Liver (tissue), 8 donors: ENCODE measurements at regions not wholly inside any gene's neighbourhood (a gene's known extent, or its start where the extent isn't known, plus 50 kb on each side); places are given as distances from the start of the nearest gene placed in this dataset.

Source experiments
- DNase-seq: peaks from one replicate; pipeline ENCODE4 v3.0.0-alpha.2; 2017; ENCODE audit warnings: low spot score
- H3K27ac ChIP-seq, 2 donors: one replicate each; pipeline ENCODE4 v1.7.0; 2013; ENCODE audit warnings: inconsistent platforms in 2 of 2, low read length in 2 of 2, control low read depth in 1 of 2, low read depth in 1 of 2, mild to moderate bottlenecking in 1 of 2
- H3K27me3 ChIP-seq, 4 donors: one replicate each; pipeline versions ENCODE4 v1.6.1 to v1.7.0; 2013; ENCODE audit warnings: low read length in 3 of 4, inconsistent platforms in 1 of 4, mild to moderate bottlenecking in 1 of 4, moderate library complexity in 1 of 4; ENCODE audit not compliant: control insufficient read depth in 4 of 4, insufficient read depth in 4 of 4
- H3K36me3 ChIP-seq, 4 donors: one replicate each; pipeline versions ENCODE4 v1.6.1 to v1.7.0; 2013; ENCODE audit warnings: low read length in 3 of 4, mild to moderate bottlenecking in 3 of 4, low read depth in 1 of 4, moderate library complexity in 1 of 4; ENCODE audit not compliant: control insufficient read depth in 4 of 4, insufficient read depth in 3 of 4
- H3K4me1 ChIP-seq, 4 donors: one replicate each; pipeline versions ENCODE4 v1.6.1 to v1.7.0; 2013; ENCODE audit warnings: low read length in 3 of 4, mild to moderate bottlenecking in 3 of 4, moderate library complexity in 1 of 4; ENCODE audit not compliant: control insufficient read depth in 4 of 4, insufficient read depth in 4 of 4
- H3K4me3 ChIP-seq, 3 donors: one replicate each; pipeline versions ENCODE4 v1.6.1 to v1.7.0; 2013; ENCODE audit warnings: low read length in 3 of 3, control low read depth in 1 of 3, low read depth in 1 of 3, mild to moderate bottlenecking in 1 of 3
- H3K9ac ChIP-seq, 2 donors: one replicate each; pipeline ENCODE4 v1.7.0; 2013; ENCODE audit warnings: low read length in 2 of 2, mild to moderate bottlenecking in 2 of 2, moderate library complexity in 2 of 2, control low read depth in 1 of 2, low read depth in 1 of 2
- H3K9me3 ChIP-seq, 4 donors: one replicate each; pipeline versions ENCODE4 v1.6.1 to v1.7.0; 2013; ENCODE audit warnings: low read length in 3 of 4; ENCODE audit not compliant: control insufficient read depth in 4 of 4
- EGR1 ChIP-seq, 2 donors: IDR thresholded peaks; 2 replicates each; pipeline ENCODE4 v1.6.1; 2016 to 2018; ENCODE audit warnings: antibody characterized with exemption in 2 of 2, low read depth in 2 of 2
- FOXA1 ChIP-seq: IDR thresholded peaks from 2 replicates; pipeline ENCODE4 v1.6.1; 2016; ENCODE audit warnings: antibody characterized with exemption
- FOXA2 ChIP-seq: IDR thresholded peaks from 2 replicates; pipeline ENCODE4 v1.6.1; 2016; ENCODE audit warnings: antibody characterized with exemption
- GABPA ChIP-seq, 2 donors: IDR thresholded peaks in 1 of 2; conservative IDR thresholded peaks in 1 of 2; 2 replicates each; pipeline ENCODE4 v1.6.1; 2016; ENCODE audit warnings: antibody characterized with exemption in 2 of 2, mild to moderate bottlenecking in 1 of 2, moderate library complexity in 1 of 2
- HNF4A ChIP-seq, 2 donors: conservative IDR thresholded peaks; 2 replicates each; pipeline ENCODE4 v1.6.1; 2016; ENCODE audit warnings: antibody characterized with exemption in 2 of 2, mild to moderate bottlenecking in 2 of 2
- HNF4G ChIP-seq: IDR thresholded peaks from 2 replicates; pipeline ENCODE4 v1.6.1; 2016; ENCODE audit warnings: antibody characterized with exemption
- JUND ChIP-seq, 2 donors: IDR thresholded peaks; 2 replicates each; pipeline ENCODE4 v1.6.1; 2016; ENCODE audit warnings: antibody characterized with exemption in 2 of 2
- NR2F2 ChIP-seq: IDR thresholded peaks from 2 replicates; pipeline ENCODE4 v1.6.1; 2016; ENCODE audit warnings: antibody characterized with exemption
- RAD21 ChIP-seq, 2 donors: IDR thresholded peaks; 2 replicates each; pipeline ENCODE4 v1.6.1; 2016; ENCODE audit warnings: antibody characterized with exemption in 2 of 2, mild to moderate bottlenecking in 2 of 2
- RXRA ChIP-seq, 2 donors: IDR thresholded peaks; 2 replicates each; pipeline ENCODE4 v1.6.1; 2017 to 2018; ENCODE audit warnings: antibody characterized with exemption in 2 of 2, mild to moderate bottlenecking in 1 of 2
- SP1 ChIP-seq: IDR thresholded peaks from 2 replicates; pipeline ENCODE4 v1.6.1; 2018; ENCODE audit warnings: antibody characterized with exemption, mild to moderate bottlenecking
- TAF1 ChIP-seq: conservative IDR thresholded peaks from 2 replicates; pipeline ENCODE4 v1.6.1; 2016; ENCODE audit warnings: antibody characterized with exemption, mild to moderate bottlenecking
- YY1 ChIP-seq: IDR thresholded peaks from 2 replicates; pipeline ENCODE4 v1.6.1; 2016; ENCODE audit warnings: antibody characterized with exemption, mild to moderate bottlenecking
- WGBS: extraction: QIAGEN DNeasy Blood & Tissue Kit; methylation state at CpG from one replicate; pipeline ENCODE4 v1.1.7; 2013; 5-methylcytosine and 5-hydroxymethylcytosine counted together
- TF ChIP-seq, protein P1 (sequence below): IDR thresholded peaks from 2 replicates; pipeline ENCODE4 v1.6.1; 2016; ENCODE audit warnings: antibody characterized with exemption, mild to moderate bottlenecking
- TF ChIP-seq, protein P2 (sequence below): IDR thresholded peaks from 2 replicates; pipeline ENCODE4 v1.6.1; 2016; ENCODE audit warnings: antibody characterized with exemption
- TF ChIP-seq, protein P3 (sequence below): fragments of 150-350 bp; IDR thresholded peaks from 2 replicates; pipeline ENCODE4 v1.5.1; 2017; ENCODE audit warnings: improper control_type of control experiment, low read depth, low read length; ENCODE audit not compliant: missing input control
- TF ChIP-seq, protein P4 (sequence below): IDR thresholded peaks from 2 replicates; pipeline ENCODE4 v1.6.1; 2016; ENCODE audit warnings: antibody characterized with exemption
- TF ChIP-seq, protein P5 (sequence below): IDR thresholded peaks from 2 replicates; pipeline ENCODE4 v1.6.1; 2016; ENCODE audit warnings: antibody characterized with exemption
- donor health status: healthy.
- donor health status: healthy.
- donor health status: healthy.
- donor health status: healthy.
- donor health status: healthy.

DNA sequence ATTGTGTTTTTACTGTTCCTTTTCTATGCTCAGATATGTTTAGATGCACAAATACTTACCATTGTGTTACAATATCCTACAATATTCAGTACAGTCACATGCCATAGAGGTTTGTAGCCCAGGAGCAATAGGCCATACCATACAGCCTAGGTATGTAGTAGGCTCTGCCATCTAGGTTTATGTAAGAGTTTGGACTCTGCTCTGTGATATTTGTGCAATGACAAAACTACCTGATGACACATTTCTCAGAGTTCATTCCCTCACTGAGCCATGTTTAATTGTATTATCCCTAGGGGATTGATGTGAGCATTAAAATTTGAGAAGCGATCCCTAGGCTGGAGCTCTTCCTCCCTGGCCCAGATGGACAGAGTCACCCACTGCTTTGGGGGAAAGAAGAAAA is 270.0 kb upstream of the PROK2 start (continued):
- TF ChIP-seq, protein P1, sequence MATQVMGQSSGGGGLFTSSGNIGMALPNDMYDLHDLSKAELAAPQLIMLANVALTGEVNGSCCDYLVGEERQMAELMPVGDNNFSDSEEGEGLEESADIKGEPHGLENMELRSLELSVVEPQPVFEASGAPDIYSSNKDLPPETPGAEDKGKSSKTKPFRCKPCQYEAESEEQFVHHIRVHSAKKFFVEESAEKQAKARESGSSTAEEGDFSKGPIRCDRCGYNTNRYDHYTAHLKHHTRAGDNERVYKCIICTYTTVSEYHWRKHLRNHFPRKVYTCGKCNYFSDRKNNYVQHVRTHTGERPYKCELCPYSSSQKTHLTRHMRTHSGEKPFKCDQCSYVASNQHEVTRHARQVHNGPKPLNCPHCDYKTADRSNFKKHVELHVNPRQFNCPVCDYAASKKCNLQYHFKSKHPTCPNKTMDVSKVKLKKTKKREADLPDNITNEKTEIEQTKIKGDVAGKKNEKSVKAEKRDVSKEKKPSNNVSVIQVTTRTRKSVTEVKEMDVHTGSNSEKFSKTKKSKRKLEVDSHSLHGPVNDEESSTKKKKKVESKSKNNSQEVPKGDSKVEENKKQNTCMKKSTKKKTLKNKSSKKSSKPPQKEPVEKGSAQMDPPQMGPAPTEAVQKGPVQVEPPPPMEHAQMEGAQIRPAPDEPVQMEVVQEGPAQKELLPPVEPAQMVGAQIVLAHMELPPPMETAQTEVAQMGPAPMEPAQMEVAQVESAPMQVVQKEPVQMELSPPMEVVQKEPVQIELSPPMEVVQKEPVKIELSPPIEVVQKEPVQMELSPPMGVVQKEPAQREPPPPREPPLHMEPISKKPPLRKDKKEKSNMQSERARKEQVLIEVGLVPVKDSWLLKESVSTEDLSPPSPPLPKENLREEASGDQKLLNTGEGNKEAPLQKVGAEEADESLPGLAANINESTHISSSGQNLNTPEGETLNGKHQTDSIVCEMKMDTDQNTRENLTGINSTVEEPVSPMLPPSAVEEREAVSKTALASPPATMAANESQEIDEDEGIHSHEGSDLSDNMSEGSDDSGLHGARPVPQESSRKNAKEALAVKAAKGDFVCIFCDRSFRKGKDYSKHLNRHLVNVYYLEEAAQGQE, result no peak
- TF ChIP-seq HNF4A (conservative IDR thresholded peaks at IDR 0.05) (peak; percentile 92), YY1 (peak; percentile 71), SP1 (peak; percentile 64)

DNA sequence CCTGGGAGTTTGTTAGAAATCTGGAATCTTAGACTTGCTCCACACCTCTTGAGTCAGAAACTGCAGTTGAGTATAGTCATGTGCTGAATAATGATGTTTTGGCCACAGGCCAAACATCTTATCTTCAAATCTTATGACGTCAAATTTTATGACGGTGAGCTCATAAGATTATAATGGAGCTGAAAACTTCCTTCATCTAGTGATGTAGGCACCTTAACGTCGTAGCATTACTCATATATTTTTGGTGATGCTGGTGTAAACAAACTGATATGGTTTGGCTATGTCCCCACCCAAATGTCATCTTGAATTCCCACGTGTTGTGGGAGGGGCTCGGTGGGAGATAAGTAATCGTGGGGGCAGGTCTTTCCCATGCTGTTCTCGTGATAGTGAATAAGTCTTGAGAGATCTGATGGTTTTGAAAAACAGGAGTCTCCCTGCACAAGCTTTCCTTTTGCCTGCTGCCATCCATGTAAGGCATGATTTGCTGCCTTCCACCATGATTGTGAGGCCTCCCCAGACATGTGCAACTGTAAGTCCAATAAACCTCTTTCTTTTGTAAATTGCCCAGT is 268.0 kb upstream of the PROK2 start:
- H3K27me3 ChIP-seq, result no peaks in the 10 kb centered on the region
- WGBS, result 85% methylated on average over 8 of the region's 8 CpGs
- no peak for DNase-seq
- peaks cover 1 to 13% (median 5%) of the 10 kb centered on the region in 4 donors for H3K4me1 ChIP-seq
- H3K27ac ChIP-seq, result no peak overlapping the region
- H3K9ac ChIP-seq, result no peak overlapping the region
- H3K36me3 ChIP-seq, result no peaks in the 10 kb centered on the region
- H3K9me3 ChIP-seq, result no peaks in the 10 kb centered on the region
- TF ChIP-seq GABPA (IDR thresholded peaks at IDR 0.05 in 1 of 2, conservative IDR thresholded peaks at IDR 0.05 in 1 of 2) (no peak), TAF1 (no peak), RAD21 (IDR thresholded peaks at IDR 0.05) (no peak), FOXA2 (no peak), JUND (IDR thresholded peaks at IDR 0.05) (no peak), HNF4A (conservative IDR thresholded peaks at IDR 0.05) (no peak), SP1 (no peak), NR2F2 (no peak), EGR1 (IDR thresholded peaks at IDR 0.05; ENCODE audit: low read depth in 2 of 2) (no peak), RXRA (IDR thresholded peaks at IDR 0.05) (no peak), HNF4G (no peak), YY1 (no peak), FOXA1 (no peak)
- TF ChIP-seq, protein P2, sequence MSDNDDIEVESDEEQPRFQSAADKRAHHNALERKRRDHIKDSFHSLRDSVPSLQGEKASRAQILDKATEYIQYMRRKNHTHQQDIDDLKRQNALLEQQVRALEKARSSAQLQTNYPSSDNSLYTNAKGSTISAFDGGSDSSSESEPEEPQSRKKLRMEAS, result no peak
- TF ChIP-seq, protein P3, sequence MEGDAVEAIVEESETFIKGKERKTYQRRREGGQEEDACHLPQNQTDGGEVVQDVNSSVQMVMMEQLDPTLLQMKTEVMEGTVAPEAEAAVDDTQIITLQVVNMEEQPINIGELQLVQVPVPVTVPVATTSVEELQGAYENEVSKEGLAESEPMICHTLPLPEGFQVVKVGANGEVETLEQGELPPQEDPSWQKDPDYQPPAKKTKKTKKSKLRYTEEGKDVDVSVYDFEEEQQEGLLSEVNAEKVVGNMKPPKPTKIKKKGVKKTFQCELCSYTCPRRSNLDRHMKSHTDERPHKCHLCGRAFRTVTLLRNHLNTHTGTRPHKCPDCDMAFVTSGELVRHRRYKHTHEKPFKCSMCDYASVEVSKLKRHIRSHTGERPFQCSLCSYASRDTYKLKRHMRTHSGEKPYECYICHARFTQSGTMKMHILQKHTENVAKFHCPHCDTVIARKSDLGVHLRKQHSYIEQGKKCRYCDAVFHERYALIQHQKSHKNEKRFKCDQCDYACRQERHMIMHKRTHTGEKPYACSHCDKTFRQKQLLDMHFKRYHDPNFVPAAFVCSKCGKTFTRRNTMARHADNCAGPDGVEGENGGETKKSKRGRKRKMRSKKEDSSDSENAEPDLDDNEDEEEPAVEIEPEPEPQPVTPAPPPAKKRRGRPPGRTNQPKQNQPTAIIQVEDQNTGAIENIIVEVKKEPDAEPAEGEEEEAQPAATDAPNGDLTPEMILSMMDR, result no peak
- TF ChIP-seq, protein P1, result no peak
- TF ChIP-seq, protein P4, sequence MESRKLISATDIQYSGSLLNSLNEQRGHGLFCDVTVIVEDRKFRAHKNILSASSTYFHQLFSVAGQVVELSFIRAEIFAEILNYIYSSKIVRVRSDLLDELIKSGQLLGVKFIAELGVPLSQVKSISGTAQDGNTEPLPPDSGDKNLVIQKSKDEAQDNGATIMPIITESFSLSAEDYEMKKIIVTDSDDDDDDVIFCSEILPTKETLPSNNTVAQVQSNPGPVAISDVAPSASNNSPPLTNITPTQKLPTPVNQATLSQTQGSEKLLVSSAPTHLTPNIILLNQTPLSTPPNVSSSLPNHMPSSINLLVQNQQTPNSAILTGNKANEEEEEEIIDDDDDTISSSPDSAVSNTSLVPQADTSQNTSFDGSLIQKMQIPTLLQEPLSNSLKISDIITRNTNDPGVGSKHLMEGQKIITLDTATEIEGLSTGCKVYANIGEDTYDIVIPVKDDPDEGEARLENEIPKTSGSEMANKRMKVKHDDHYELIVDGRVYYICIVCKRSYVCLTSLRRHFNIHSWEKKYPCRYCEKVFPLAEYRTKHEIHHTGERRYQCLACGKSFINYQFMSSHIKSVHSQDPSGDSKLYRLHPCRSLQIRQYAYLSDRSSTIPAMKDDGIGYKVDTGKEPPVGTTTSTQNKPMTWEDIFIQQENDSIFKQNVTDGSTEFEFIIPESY, result no peak
- TF ChIP-seq, protein P5, sequence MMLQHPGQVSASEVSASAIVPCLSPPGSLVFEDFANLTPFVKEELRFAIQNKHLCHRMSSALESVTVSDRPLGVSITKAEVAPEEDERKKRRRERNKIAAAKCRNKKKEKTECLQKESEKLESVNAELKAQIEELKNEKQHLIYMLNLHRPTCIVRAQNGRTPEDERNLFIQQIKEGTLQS, result no peak
- H3K4me3 ChIP-seq, result no peak overlapping the region
